Astrocyte (in vitro differentiated cells and primary cell): ENCODE measurements at regions not wholly inside any gene's neighbourhood (a gene's known extent, or its start where the extent isn't known, plus 50 kb on each side); places are given as distances from the start of the nearest gene placed in this dataset.
"Not testable (repeated sequence)": the region's sequence is repeated elsewhere in the genome, so short reads cannot be mapped to it uniquely, and the experiment has no call there.

Source experiments
- DNase-seq: peaks from one replicate; pipeline ENCODE4 v3.0.0-alpha.2; 2010; ENCODE audit warnings: low read depth
- FAIRE-seq: peaks from 2 replicates; lab custom pipeline; 2011; peaks lifted over from hg19 to GRCh38; lab: Jason Lieb, UNC
- H2AFZ ChIP-seq: 2 replicates; pipeline ENCODE4 v1.6.0; 2012; ENCODE audit warnings: low read depth, low read length, inconsistent platforms
- H3K27ac ChIP-seq: 2 replicates; pipeline ENCODE4 v1.5.1; 2011; ENCODE audit warnings: low read depth, low read length, inconsistent platforms
- H3K27me3 ChIP-seq: 2 replicates; pipeline ENCODE4 v1.6.0; 2011; ENCODE audit warnings: low read length, inconsistent platforms; ENCODE audit not compliant: insufficient read depth
- H3K36me3 ChIP-seq: 2 replicates; pipeline ENCODE4 v1.5.1; 2011; ENCODE audit warnings: low read length, inconsistent platforms; ENCODE audit not compliant: insufficient read depth
- H3K4me1 ChIP-seq: 2 replicates; pipeline ENCODE4 v1.5.1; 2011; ENCODE audit warnings: low read length, inconsistent platforms; ENCODE audit not compliant: insufficient read depth
- H3K4me2 ChIP-seq: 2 replicates; pipeline ENCODE4 v1.6.0; 2012; ENCODE audit warnings: low read length, inconsistent platforms
- H3K4me3 ChIP-seq: 2 replicates; pipeline ENCODE4 v1.5.1; 2011; ENCODE audit warnings: low read depth, mild to moderate bottlenecking, low read length, inconsistent platforms; ENCODE audit not compliant: insufficient read depth
- H3K79me2 ChIP-seq: 2 replicates; pipeline ENCODE4 v1.6.0; 2012; ENCODE audit warnings: mild to moderate bottlenecking, low read length, inconsistent platforms; ENCODE audit not compliant: insufficient read depth
- H3K9ac ChIP-seq: 2 replicates; pipeline ENCODE4 v1.6.0; 2012; ENCODE audit warnings: mild to moderate bottlenecking, low read length, inconsistent platforms
- H3K9me3 ChIP-seq: 2 replicates; pipeline ENCODE4 v1.5.1; 2012; ENCODE audit warnings: low read depth, mild to moderate bottlenecking, low read length, inconsistent platforms; ENCODE audit not compliant: insufficient read depth
- H4K20me1 ChIP-seq: 2 replicates; pipeline ENCODE4 v1.6.0; 2012; ENCODE audit warnings: low read length, inconsistent platforms; ENCODE audit not compliant: insufficient read depth
- H3K27ac Mint-ChIP-seq: one replicate; pipeline ENCODE4 v1.8.0; 2021; ENCODE audit warnings: mild to moderate bottlenecking, mixed read lengths; ENCODE audit not compliant: unreplicated experiment
- H3K27me3 Mint-ChIP-seq: one replicate; pipeline ENCODE4 v1.8.0; 2021; ENCODE audit warnings: low read depth, mixed read lengths; ENCODE audit not compliant: unreplicated experiment
- H3K36me3 Mint-ChIP-seq: one replicate; pipeline ENCODE4 v1.8.0; 2021; ENCODE audit warnings: low read depth, mixed read lengths; ENCODE audit not compliant: unreplicated experiment
- H3K4me1 Mint-ChIP-seq: one replicate; pipeline ENCODE4 v1.8.0; 2021; ENCODE audit warnings: low read depth, mixed read lengths; ENCODE audit not compliant: unreplicated experiment
- H3K4me3 Mint-ChIP-seq: one replicate; pipeline ENCODE4 v1.8.0; 2021; ENCODE audit warnings: mild to moderate bottlenecking, moderate library complexity, mixed read lengths; ENCODE audit not compliant: unreplicated experiment
- H3K9me3 Mint-ChIP-seq: one replicate; pipeline ENCODE4 v1.8.0; 2021; ENCODE audit warnings: mild to moderate bottlenecking, mixed read lengths; ENCODE audit not compliant: unreplicated experiment
- CTCF ChIP-seq: IDR thresholded peaks from 2 replicates; pipeline ENCODE4 v1.5.1; 2011; ENCODE audit warnings: low read depth, mild to moderate bottlenecking, inconsistent platforms, low read length, moderate library complexity; ENCODE audit not compliant: insufficient read depth
- EZH2 ChIP-seq: IDR thresholded peaks from 2 replicates; pipeline ENCODE4 v1.6.1; 2012; ENCODE audit warnings: mild to moderate bottlenecking, low read length, inconsistent platforms; ENCODE audit not compliant: insufficient read depth

- not testable (repeated sequence) for H3K27ac ChIP-seq, H3K4me1 Mint-ChIP-seq, H3K4me2 ChIP-seq, H3K4me3 ChIP-seq, H3K4me3 Mint-ChIP-seq, H4K20me1 ChIP-seq, H3K36me3 Mint-ChIP-seq, H3K9ac ChIP-seq, DNase-seq, H3K79me2 ChIP-seq, H3K36me3 ChIP-seq, H3K9me3 ChIP-seq, H3K27me3 ChIP-seq, H3K9me3 Mint-ChIP-seq, FAIRE-seq, H3K27ac Mint-ChIP-seq, H2AFZ ChIP-seq
- H3K4me1 ChIP-seq = peaks cover 14% of the 10 kb centered on the region
- H3K27me3 Mint-ChIP-seq = peaks cover 41% of the 10 kb centered on the region
These were observed 202.4 kb downstream of the RTP5 start for GRCh38 chr2:242071936-242072335.

- peak; percentile 75 for DNase-seq
- Mint-ChIP-seq H3K36me3 (no peaks in the 10 kb centered on the region), H3K4me3 (no peak overlapping the region), H3K27me3 (peaks cover 42% of the 10 kb centered on the region), H3K9me3 (no peaks in the 10 kb centered on the region), H3K27ac (peak overlapping the region; percentile 51), H3K4me1 (peaks cover 10% of the 10 kb centered on the region)
- peaks cover 5% of the 10 kb centered on the region for H3K27me3 ChIP-seq
- no peak overlapping the region for H2AFZ ChIP-seq
- no peaks in the 10 kb centered on the region for H3K79me2 ChIP-seq
- no peak overlapping the region for H3K27ac ChIP-seq
- no peak overlapping the region for H3K9ac ChIP-seq
- H4K20me1 ChIP-seq = no peaks in the 10 kb centered on the region
- no peaks in the 10 kb centered on the region for H3K9me3 ChIP-seq
- H3K36me3 ChIP-seq = no peaks in the 10 kb centered on the region
- H3K4me2 ChIP-seq = peak overlapping the region; percentile 29
- no peak for FAIRE-seq
- peaks cover 14% of the 10 kb centered on the region for H3K4me1 ChIP-seq
- no peak overlapping the region for H3K4me3 ChIP-seq
- no peak for TF ChIP-seq CTCF
- no peak for TF ChIP-seq EZH2
These were observed 205.6 kb downstream of the RTP5 start for GRCh38 chr2:242075168-242075567.

- peaks cover 10% of the 10 kb centered on the region for H3K4me1 Mint-ChIP-seq
- DNase-seq = peak; percentile 10
- no peak overlapping the region for H3K4me3 Mint-ChIP-seq
- H3K27me3 ChIP-seq = peaks cover 5% of the 10 kb centered on the region
- H3K27me3 Mint-ChIP-seq = peaks cover 47% of the 10 kb centered on the region
- no peaks in the 10 kb centered on the region for H3K36me3 ChIP-seq
- no peaks in the 10 kb centered on the region for H3K79me2 ChIP-seq
- H3K4me2 ChIP-seq = peak overlapping the region; percentile 29
- no peaks in the 10 kb centered on the region for H3K9me3 Mint-ChIP-seq
- no peaks in the 10 kb centered on the region for H3K9me3 ChIP-seq
- no peak overlapping the region for H3K4me3 ChIP-seq
- H2AFZ ChIP-seq = no peak overlapping the region
- no peak for TF ChIP-seq EZH2
- no peak for TF ChIP-seq CTCF
- no peak overlapping the region for H3K27ac ChIP-seq
- H3K9ac ChIP-seq = no peak overlapping the region
- H3K4me1 ChIP-seq = peaks cover 10% of the 10 kb centered on the region
- H4K20me1 ChIP-seq = no peaks in the 10 kb centered on the region
- no peaks in the 10 kb centered on the region for H3K36me3 Mint-ChIP-seq
- no peak overlapping the region for H3K27ac Mint-ChIP-seq
- FAIRE-seq = no peak
These were observed 206.2 kb downstream of the RTP5 start for GRCh38 chr2:242075696-242076095.

- H3K27ac Mint-ChIP-seq, H3K9ac ChIP-seq, H3K79me2 ChIP-seq, H3K9me3 Mint-ChIP-seq, H3K4me1 ChIP-seq, H4K20me1 ChIP-seq, H3K4me3 ChIP-seq, H3K27me3 ChIP-seq, H3K9me3 ChIP-seq, FAIRE-seq, H3K4me2 ChIP-seq, H3K4me3 Mint-ChIP-seq, H2AFZ ChIP-seq, DNase-seq, H3K27ac ChIP-seq, H3K4me1 Mint-ChIP-seq, H3K36me3 Mint-ChIP-seq, H3K36me3 ChIP-seq: not testable (repeated sequence)
- peaks cover 47% of the 10 kb centered on the region for H3K27me3 Mint-ChIP-seq
These were observed 206.7 kb downstream of the RTP5 start for GRCh38 chr2:242076184-242076583.

GRCh38 chr2:242078426-242078825, 208.9 kb downstream of the RTP5 start:
- H3K27me3 ChIP-seq, H3K36me3 ChIP-seq, H3K9me3 Mint-ChIP-seq, H3K4me3 Mint-ChIP-seq, DNase-seq, H4K20me1 ChIP-seq, H3K4me2 ChIP-seq, H3K9ac ChIP-seq, H3K4me1 Mint-ChIP-seq, H3K9me3 ChIP-seq, H2AFZ ChIP-seq, H3K79me2 ChIP-seq, H3K4me1 ChIP-seq, H3K4me3 ChIP-seq, H3K27ac ChIP-seq, H3K27ac Mint-ChIP-seq, H3K36me3 Mint-ChIP-seq, FAIRE-seq: not testable (repeated sequence)
- peaks cover 41% of the 10 kb centered on the region for H3K27me3 Mint-ChIP-seq
